ENCODE measurements at regions not wholly inside any gene's neighbourhood (a gene's known extent, or its start where the extent isn't known, plus 50 kb on each side); places are given as distances from the start of the nearest gene placed in this dataset.

GRCh38 chr4:38582445-38582844 lies 81.6 kb upstream of the KLF3 start:
- TF ChIP-seq CTCF (conservative IDR thresholded peaks at IDR 0.05): no peak
- TF ChIP-seq ZFX (IDR thresholded peaks at IDR 0.05): no peak

Measured in C4-2B (cell line).